GM06990 (cell line): ENCODE measurements at regions not wholly inside any gene's neighbourhood (a gene's known extent, or its start where the extent isn't known, plus 50 kb on each side); places are given as distances from the start of the nearest gene placed in this dataset.

Source experiments
- DNase-seq: peaks from one replicate; pipeline ENCODE4 v3.0.0-alpha.2; 2011; ENCODE audit not compliant: insufficient read length; ENCODE audit errors: extremely low read depth
- H3K27me3 ChIP-seq: replicated peaks from 2 replicates; pipeline ENCODE4 v1.6.0; 2011; ENCODE audit warnings: low read length; ENCODE audit not compliant: control insufficient read depth, insufficient read depth
- H3K36me3 ChIP-seq: 2 replicates; pipeline ENCODE4 v1.5.1; 2011; ENCODE audit warnings: low read length; ENCODE audit not compliant: control insufficient read depth, insufficient read depth
- H3K4me3 ChIP-seq: replicated peaks from 2 replicates; pipeline ENCODE4 v1.5.1; 2011; ENCODE audit warnings: low read depth, mild to moderate bottlenecking, control low read depth, low read length
- CTCF ChIP-seq: IDR thresholded peaks from 2 replicates; pipeline ENCODE4 v1.5.1; 2011; ENCODE audit warnings: low read length, control low read depth, mild to moderate bottlenecking, inconsistent platforms; ENCODE audit not compliant: insufficient read depth, poor library complexity, severe bottlenecking

- DNase-seq = no peak
- H3K4me3 ChIP-seq = no peak overlapping the region
- no peaks in the 10 kb centered on the region; the same call in 1 of the 2 replicates for H3K27me3 ChIP-seq
- no peak for TF ChIP-seq CTCF
- H3K36me3 ChIP-seq = no peaks in the 10 kb centered on the region
Measured at GRCh38 chr15:70154718-70155347, 57.1 kb upstream of the TLE3 start.

GRCh38 chr15:70153921-70154717 lies 56.4 kb upstream of the TLE3 start:
- no peak for TF ChIP-seq CTCF
- no peak overlapping the region for H3K4me3 ChIP-seq
- DNase-seq = no peak
- no peaks in the 10 kb centered on the region for H3K36me3 ChIP-seq
- H3K27me3 ChIP-seq = no peaks in the 10 kb centered on the region; the same call in 1 of the 2 replicates

- H3K36me3 ChIP-seq = no peaks in the 10 kb centered on the region
- H3K4me3 ChIP-seq = no peak overlapping the region
- DNase-seq = no peak
- no peaks in the 10 kb centered on the region; the same call in 1 of the 2 replicates for H3K27me3 ChIP-seq
- no peak for TF ChIP-seq CTCF
Measured at GRCh38 chr15:70152070-70152480, 54.4 kb upstream of the TLE3 start.

- DNase-seq = no peak
- no peak for TF ChIP-seq CTCF
- H3K36me3 ChIP-seq = no peaks in the 10 kb centered on the region
- H3K4me3 ChIP-seq = no peak overlapping the region
- no peaks in the 10 kb centered on the region; the same call in 1 of the 2 replicates for H3K27me3 ChIP-seq
Measured at GRCh38 chr15:70151462-70151861, 53.7 kb upstream of the TLE3 start.

GRCh38 chr15:70151003-70151402 lies 53.3 kb upstream of the TLE3 start:
- Histone ChIP-seq H3K36me3 (no peaks in the 10 kb centered on the region), H3K27me3 (no peaks in the 10 kb centered on the region; the same call in 1 of the 2 replicates), H3K4me3 (no peak overlapping the region)
- TF ChIP-seq CTCF = no peak
- DNase-seq = no peak
